Lower lobe of right lung (tissue), 2 donors: ENCODE measurements at regions not wholly inside any gene's neighbourhood (a gene's known extent, or its start where the extent isn't known, plus 50 kb on each side); places are given as distances from the start of the nearest gene placed in this dataset.

Experiments used
- ATAC-seq, 2 donors: fragments of 200-7000 bp; cut with Tn5 transposase; one replicate each; pipeline ENCODE4 v1.9.1; 2020 to 2022; ENCODE audit warnings: mild to moderate bottlenecking in 2 of 2, moderate library complexity in 2 of 2
- DNase-seq: peaks from one replicate; pipeline ENCODE4 v3.0.0-alpha.2; 2020
- H3K27ac ChIP-seq: fragments of 200-600 bp; one replicate; pipeline ENCODE4 v1.8.0; 2022
- H3K27me3 ChIP-seq: fragments of 200-600 bp; one replicate; pipeline ENCODE4 v1.8.0; 2022; ENCODE audit warnings: low read depth
- H3K36me3 ChIP-seq: fragments of 200-600 bp; one replicate; pipeline ENCODE4 v1.8.0; 2022; ENCODE audit warnings: mild to moderate bottlenecking
- H3K4me1 ChIP-seq: fragments of 200-600 bp; one replicate; pipeline ENCODE4 v1.8.0; 2022
- H3K4me3 ChIP-seq: fragments of 200-600 bp; one replicate; pipeline ENCODE4 v1.8.0; 2022; ENCODE audit warnings: mild to moderate bottlenecking
- H3K9me3 ChIP-seq: fragments of 200-600 bp; one replicate; pipeline ENCODE4 v1.8.0; 2022
- CTCF ChIP-seq: fragments of 200-600 bp; IDR thresholded peaks from one replicate; pipeline ENCODE4 v1.8.0; 2022; ENCODE audit warnings: antibody characterized with exemption, mild to moderate bottlenecking
- intact Hi-C: fragments of 100-400 bp; cut with DNase I; formaldehyde crosslinking; loops from one replicate; pipeline ENCODE4 v1.11.0; 2022
- donor health status: DM: no; HTN: yes; CAD: no; lungs with severe emphysema.

DNA sequence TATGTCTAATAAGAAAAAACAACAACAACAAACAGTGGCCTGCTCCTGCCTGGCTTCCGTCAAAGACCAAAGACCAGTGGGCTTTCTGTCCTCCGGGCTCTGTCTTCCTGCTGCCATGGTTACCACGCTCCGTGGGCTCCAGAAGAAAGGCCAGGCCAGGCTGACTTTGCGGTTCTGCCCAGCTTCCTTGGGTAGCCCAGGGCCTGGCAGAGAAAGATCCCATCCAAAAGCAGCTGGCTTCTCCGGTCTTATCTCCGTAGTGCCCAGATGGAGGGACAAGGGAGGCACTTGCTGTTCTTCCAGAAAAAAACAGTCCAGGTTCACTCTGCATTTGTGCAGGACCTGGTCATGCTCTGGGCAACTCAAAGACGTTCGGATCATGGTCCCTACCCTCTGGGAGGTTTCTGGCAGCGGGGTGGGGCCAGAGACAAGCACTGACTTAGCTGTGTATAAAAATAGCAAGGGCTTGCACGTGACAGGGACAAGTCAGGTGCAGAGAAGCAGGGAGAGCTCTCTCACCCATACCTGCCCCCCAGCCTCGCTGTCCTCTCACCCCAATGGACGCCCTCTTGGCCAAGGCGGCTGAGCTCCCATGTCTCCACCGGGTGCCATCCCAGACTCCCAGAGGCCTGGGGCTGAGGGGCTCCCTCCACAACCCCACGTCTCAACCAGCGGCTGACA is 212.2 kb downstream of the C9orf50 start:
- H3K4me3 ChIP-seq, result no peak overlapping the region
- H3K9me3 ChIP-seq, result no peaks in the 10 kb centered on the region
- TF ChIP-seq CTCF, result no peak
- no peak overlapping the region for H3K27ac ChIP-seq
- peaks cover 10% of the 10 kb centered on the region for H3K4me1 ChIP-seq
- DNase-seq (peak; percentile 44), ATAC-seq (no peak)
- intact Hi-C loops, result no loop called here
- no peaks in the 10 kb centered on the region for H3K27me3 ChIP-seq
- no peaks in the 10 kb centered on the region for H3K36me3 ChIP-seq

DNA sequence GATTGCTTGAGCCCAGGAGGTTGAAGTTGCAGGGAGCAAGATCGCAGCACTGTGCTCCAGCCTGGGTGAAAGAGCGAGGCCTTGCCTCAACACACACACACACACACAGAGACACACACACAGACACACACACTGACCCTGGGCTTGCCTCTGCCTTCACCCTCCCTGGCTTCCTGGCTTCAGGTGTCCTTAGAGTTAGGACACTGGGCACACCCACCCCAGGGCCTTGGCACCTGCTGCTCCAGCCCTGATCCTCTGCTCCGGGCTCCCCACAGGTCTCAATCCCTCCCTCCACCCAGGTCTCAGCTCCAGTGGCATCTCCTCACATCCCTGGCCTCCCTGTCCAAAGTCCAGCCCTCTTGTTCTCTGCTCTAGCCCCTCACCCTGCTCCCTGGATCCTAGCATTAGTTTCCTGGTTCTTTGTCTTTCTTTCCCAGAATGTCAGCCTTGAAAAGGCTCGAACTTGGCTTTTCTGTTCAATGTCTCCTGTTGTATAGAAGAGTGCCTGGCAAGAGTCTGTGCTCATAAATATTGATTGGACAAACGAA is 212.9 kb downstream of the C9orf50 start:
- no peak overlapping the region for H3K27ac ChIP-seq

GRCh38 chr9:129406278-129407225 is 214.3 kb downstream of the C9orf50 start:
- Histone ChIP-seq H3K9me3 (no peaks in the 10 kb centered on the region), H3K27me3 (no peaks in the 10 kb centered on the region), H3K4me1 (peaks cover 4% of the 10 kb centered on the region), H3K4me3 (no peak overlapping the region), H3K27ac (no peak overlapping the region), H3K36me3 (no peaks in the 10 kb centered on the region)
- intact Hi-C loops, result no loop called here
- DNase-seq (peak; percentile 68), ATAC-seq (peak in 1 of 2 donors; percentile 36)
- no peak for TF ChIP-seq CTCF

More for the DNA sequence above, 212.9 kb downstream of the C9orf50 start:
- ATAC-seq (no peak), DNase-seq (peak; percentile 35)
- Histone ChIP-seq H3K4me1 (peaks cover 9% of the 10 kb centered on the region), H3K9me3 (no peaks in the 10 kb centered on the region), H3K27me3 (no peaks in the 10 kb centered on the region), H3K36me3 (no peaks in the 10 kb centered on the region), H3K4me3 (no peak overlapping the region)
- intact Hi-C loops, result no loop called here
- no peak for TF ChIP-seq CTCF

DNA sequence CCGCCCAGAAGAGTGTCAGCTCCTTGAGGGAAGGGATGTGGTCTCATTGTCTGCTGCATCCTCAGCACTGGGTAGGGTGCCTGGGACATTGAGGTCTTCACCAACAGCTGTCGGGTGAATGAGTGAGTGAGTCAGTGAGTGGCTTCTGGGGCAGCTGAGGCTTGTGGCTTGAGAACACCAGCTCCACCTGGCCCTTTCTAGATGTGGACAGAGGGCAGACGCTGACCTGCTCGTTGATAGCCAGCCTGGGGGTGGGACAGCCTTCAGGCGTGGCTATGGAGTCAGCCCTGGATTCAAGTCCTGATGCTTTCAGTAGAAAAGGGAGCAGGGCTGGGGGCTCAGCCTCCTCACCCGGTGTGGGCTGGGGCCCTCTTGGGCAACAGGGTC is 215.1 kb downstream of the C9orf50 start:
- H3K4me1 ChIP-seq, result peaks cover 4% of the 10 kb centered on the region
- H3K9me3 ChIP-seq, result no peaks in the 10 kb centered on the region
- DNase-seq (peak; percentile 32), ATAC-seq (no peak)
- no peaks in the 10 kb centered on the region for H3K36me3 ChIP-seq
- intact Hi-C loops, result no loop called here
- H3K4me3 ChIP-seq, result no peak overlapping the region
- no peak overlapping the region for H3K27ac ChIP-seq
- TF ChIP-seq CTCF, result no peak
- no peaks in the 10 kb centered on the region for H3K27me3 ChIP-seq

GRCh38 chr9:129405089-129405826 is 215.6 kb downstream of the C9orf50 start:
- Histone ChIP-seq H3K4me3 (no peak overlapping the region), H3K36me3 (no peaks in the 10 kb centered on the region), H3K27me3 (no peaks in the 10 kb centered on the region), H3K9me3 (no peaks in the 10 kb centered on the region), H3K4me1 (peaks cover 4% of the 10 kb centered on the region), H3K27ac (no peak overlapping the region)
- DNase-seq, result peak; percentile 24
- intact Hi-C loops, result no loop called here
- no peak for ATAC-seq
- TF ChIP-seq CTCF, result no peak
